HCT116 (cell line): ENCODE measurements at regions not wholly inside any gene's neighbourhood (a gene's known extent, or its start where the extent isn't known, plus 50 kb on each side); places are given as distances from the start of the nearest gene placed in this dataset.

Experiments
- ATAC-seq: fragments of 200-7000 bp; cut with Tn5 transposase; 2 replicates; pipeline ENCODE4 v1.9.1; 2020; ENCODE audit warnings: mild to moderate bottlenecking, moderate library complexity
- BruUV-seq: library from RNA; stranded (reverse); fragments of 400-500 nt; replicated peaks from 2 replicates; lab custom pipeline; 2021; lab: Mats Ljungman, UMichigan
- CTCF ChIA-PET: fragments of 300-600 bp; sonication (Branson Sonifier 250); formaldehyde crosslinking; loops from one replicate; lab custom pipeline; 2021; ENCODE audit warnings: antibody characterized with exemption; lab: Charles Lee
- POLR2A ChIA-PET: fragments of 300-600, 350-600 bp; sonication (Branson Sonifier 250); formaldehyde crosslinking; loops from one replicate; lab custom pipeline; 2021; ENCODE audit warnings: antibody characterized with exemption; lab: Charles Lee
- RAD21 ChIA-PET, 2 experiments: fragments of 300-600 bp; sonication (Branson Sonifier 250); formaldehyde crosslinking; loops; one replicate each; lab custom pipeline; 2023; ENCODE audit warnings: low total read pairs in 2 of 2; ENCODE audit not compliant: uncharacterized antibody in 2 of 2, unreplicated experiment in 2 of 2, low non-redundant PET in 1 of 2; lab: Charles Lee
- DNase-seq: peaks from one replicate; pipeline ENCODE4 v3.0.0-alpha.2; 2010; ENCODE audit warnings: low read depth, low spot score
- H2AFZ ChIP-seq: fragments of 200-600 bp; shearing (Covaris generic), sonication (generic); 2 replicates; pipeline ENCODE4 v1.6.1; 2017; ENCODE audit warnings: low read depth, mixed run types, mixed read lengths, antibody characterized with exemption, low read length; ENCODE audit not compliant: poor library complexity, severe bottlenecking
- H3K27ac ChIP-seq: 2 replicates; pipeline ENCODE4 v1.5.1; 2012; ENCODE audit warnings: low read depth, low read length
- H3K27me3 ChIP-seq: fragments of 200-600 bp; sonication (generic); 2 replicates; pipeline ENCODE4 v1.6.1; 2016; ENCODE audit warnings: mixed run types, low read length, mixed read lengths; ENCODE audit not compliant: insufficient read depth
- H3K36me3 ChIP-seq, 2 experiments: fragments of 200-500 bp in 1 of 2; fragments of 200-600 bp in 1 of 2; sonication (Bioruptor generic) in 1 of 2; sonication (generic) in 1 of 2; 2 replicates each; pipeline versions ENCODE4 v1.5.1 to v1.6.1; 2014 to 2016; ENCODE audit warnings: low read length in 2 of 2, inconsistent platforms in 1 of 2, mixed read lengths in 1 of 2, mixed run types in 1 of 2; ENCODE audit not compliant: insufficient read depth in 2 of 2, control insufficient read depth in 1 of 2
- H3K4me1 ChIP-seq, 2 experiments: fragments of 200-600 bp in 1 of 2; sonication (generic) in 1 of 2; 2 replicates each; pipeline versions ENCODE4 v1.5.1 to v1.6.1; 2012 to 2017; ENCODE audit warnings: low read length in 2 of 2, inconsistent platforms in 1 of 2, mild to moderate bottlenecking in 1 of 2, mixed read lengths in 1 of 2, mixed run types in 1 of 2, moderate library complexity in 1 of 2; ENCODE audit not compliant: insufficient read depth in 2 of 2, control insufficient read depth in 1 of 2
- H3K4me2 ChIP-seq: fragments of 200-600 bp; sonication (generic); 2 replicates; pipeline ENCODE4 v1.6.1; 2017; ENCODE audit warnings: mixed run types, low read length, mixed read lengths
- H3K4me3 ChIP-seq, 2 experiments: fragments of 200-600 bp in 1 of 2; sonication (generic) in 1 of 2; replicated peaks in 1 of 2; 2 replicates each; pipeline ENCODE4 v1.5.1; 2011 to 2016; ENCODE audit warnings: low read length in 2 of 2, control low read depth in 1 of 2, low read depth in 1 of 2, mild to moderate bottlenecking in 1 of 2, mixed read lengths in 1 of 2, mixed run types in 1 of 2
- H3K79me2 ChIP-seq: fragments of 200-600 bp; sonication (generic); 2 replicates; pipeline ENCODE4 v1.6.1; 2017; ENCODE audit warnings: mild to moderate bottlenecking, mixed run types, low read length, moderate library complexity, mixed read lengths; ENCODE audit not compliant: insufficient read depth
- H3K9ac ChIP-seq: fragments of 200-600 bp; sonication (generic); 2 replicates; pipeline ENCODE4 v1.6.1; 2016; ENCODE audit warnings: low read length, mixed read lengths
- H3K9me2 ChIP-seq: fragments of 200-600 bp; sonication (generic), shearing (Covaris generic); 2 replicates; pipeline ENCODE4 v1.6.1; 2017; ENCODE audit warnings: mixed run types, mild to moderate bottlenecking, moderate library complexity; ENCODE audit not compliant: insufficient read depth
- H3K9me3 ChIP-seq, 2 experiments: fragments of 200-500 bp in 1 of 2; fragments of 200-600 bp in 1 of 2; sonication (Bioruptor generic) in 1 of 2; sonication (generic) in 1 of 2; 2 replicates each; pipeline ENCODE4 v1.6.1; 2014 to 2017; ENCODE audit warnings: low read length in 2 of 2, mixed read lengths in 2 of 2, inconsistent platforms in 1 of 2, low read depth in 1 of 2, mild to moderate bottlenecking in 1 of 2, mixed run types in 1 of 2, moderate library complexity in 1 of 2; ENCODE audit not compliant: control insufficient read depth in 1 of 2, insufficient read depth in 1 of 2
- H4K20me1 ChIP-seq: fragments of 200-600 bp; sonication (generic), shearing (Covaris generic); 2 replicates; pipeline ENCODE4 v1.6.1; 2017; ENCODE audit warnings: mixed run types, mild to moderate bottlenecking, moderate library complexity; ENCODE audit not compliant: insufficient read depth
- CEBPB ChIP-seq: IDR thresholded peaks from 2 replicates; pipeline ENCODE4 v1.6.1; 2012; ENCODE audit warnings: low read depth
- EGR1 ChIP-seq: IDR thresholded peaks from 2 replicates; pipeline ENCODE4 v1.6.1; 2012; ENCODE audit warnings: low read depth
- ELF1 ChIP-seq: IDR thresholded peaks from 2 replicates; pipeline ENCODE4 v1.6.1; 2012; ENCODE audit warnings: low read depth, borderline replicate concordance
- EZH2 ChIP-seq: fragments of 200-600 bp; sonication (generic); IDR thresholded peaks from 2 replicates; pipeline ENCODE4 v1.6.1; 2017; ENCODE audit warnings: antibody characterized with exemption, mixed run types
- JUND ChIP-seq: IDR thresholded peaks from 2 replicates; pipeline ENCODE4 v1.6.1; 2012
- POLR2A ChIP-seq: IDR thresholded peaks from 2 replicates; pipeline ENCODE4 v1.7.0; 2011; ENCODE audit warnings: borderline replicate concordance; ENCODE audit not compliant: insufficient read depth, insufficient read length; ENCODE audit errors: extremely low read depth
- RAD21 ChIP-seq: IDR thresholded peaks from 2 replicates; pipeline ENCODE4 v1.6.1; 2012; ENCODE audit warnings: low read depth, mild to moderate bottlenecking
- SIN3A ChIP-seq: IDR thresholded peaks from 2 replicates; pipeline ENCODE4 v1.6.1; 2012; ENCODE audit warnings: low read depth
- SP1 ChIP-seq: IDR thresholded peaks from 2 replicates; pipeline ENCODE4 v1.6.1; 2012; ENCODE audit warnings: low read depth
- TCF7L2 ChIP-seq: IDR thresholded peaks from 2 replicates; pipeline ENCODE4 v1.7.0; 2011; ENCODE audit warnings: borderline replicate concordance, inconsistent platforms; ENCODE audit not compliant: insufficient read depth, insufficient read length; ENCODE audit errors: extremely low read depth
- ZNF274 ChIP-seq: fragments of 200-500 bp; sonication (Bioruptor generic); IDR thresholded peaks from 2 replicates; pipeline ENCODE4 v1.6.1; 2014; ENCODE audit warnings: mild to moderate bottlenecking, low read depth, low read length, inconsistent platforms
- intact Hi-C: fragments of 100-400 bp; cut with micrococcal nuclease; formaldehyde crosslinking; loops from 2 replicates; pipeline ENCODE4 v1.10.0; 2022
- TF ChIP-seq, protein P1 (sequence below): IDR thresholded peaks from 2 replicates; pipeline ENCODE4 v1.6.1; 2011; ENCODE audit warnings: mild to moderate bottlenecking, low read length, moderate library complexity; ENCODE audit not compliant: insufficient replicate concordance; ENCODE audit errors: extremely low read depth
- TF ChIP-seq, protein P2 (sequence below): IDR thresholded peaks from 2 replicates; pipeline ENCODE4 v1.6.1; 2012; ENCODE audit warnings: low read depth
- TF ChIP-seq, protein P3 (sequence below): IDR thresholded peaks from 2 replicates; pipeline ENCODE4 v1.6.1; 2012

DNA sequence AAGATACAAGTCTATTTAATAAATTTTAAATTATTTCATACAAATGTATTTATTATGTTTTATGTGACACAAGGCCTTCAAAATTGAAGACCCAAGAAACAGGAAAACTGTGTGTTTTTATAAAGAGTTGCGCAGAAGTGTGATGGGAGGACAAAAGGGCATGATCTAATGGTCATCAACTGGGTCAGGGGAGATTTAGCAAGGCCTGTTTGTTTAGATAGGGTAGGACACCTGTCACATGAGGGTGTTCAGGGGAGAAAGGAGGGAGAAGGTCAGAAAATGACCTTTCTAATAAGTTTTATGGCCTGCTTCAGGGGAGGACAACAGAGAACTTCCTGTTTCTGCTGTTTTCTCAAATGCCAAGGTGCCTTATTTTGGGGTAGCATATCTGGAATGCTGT lies 528.8 kb downstream of the STK39 start:
- intact Hi-C loops, result no loop called here
- 0 out of 2 replicates have a peak, but pooled peaks cover 3% of the 10 kb centered on the region for H4K20me1 ChIP-seq
- no peak overlapping the region for H2AFZ ChIP-seq
- no peaks in the 10 kb centered on the region for H3K79me2 ChIP-seq
- no peak for ATAC-seq
- peaks cover 23% of the 10 kb centered on the region; the same call in 1 of the 2 replicates for H3K27me3 ChIP-seq
- no peak overlapping the region for H3K9ac ChIP-seq
- no peaks in the 10 kb centered on the region for H3K9me3 ChIP-seq
- TF ChIP-seq, protein P1, sequence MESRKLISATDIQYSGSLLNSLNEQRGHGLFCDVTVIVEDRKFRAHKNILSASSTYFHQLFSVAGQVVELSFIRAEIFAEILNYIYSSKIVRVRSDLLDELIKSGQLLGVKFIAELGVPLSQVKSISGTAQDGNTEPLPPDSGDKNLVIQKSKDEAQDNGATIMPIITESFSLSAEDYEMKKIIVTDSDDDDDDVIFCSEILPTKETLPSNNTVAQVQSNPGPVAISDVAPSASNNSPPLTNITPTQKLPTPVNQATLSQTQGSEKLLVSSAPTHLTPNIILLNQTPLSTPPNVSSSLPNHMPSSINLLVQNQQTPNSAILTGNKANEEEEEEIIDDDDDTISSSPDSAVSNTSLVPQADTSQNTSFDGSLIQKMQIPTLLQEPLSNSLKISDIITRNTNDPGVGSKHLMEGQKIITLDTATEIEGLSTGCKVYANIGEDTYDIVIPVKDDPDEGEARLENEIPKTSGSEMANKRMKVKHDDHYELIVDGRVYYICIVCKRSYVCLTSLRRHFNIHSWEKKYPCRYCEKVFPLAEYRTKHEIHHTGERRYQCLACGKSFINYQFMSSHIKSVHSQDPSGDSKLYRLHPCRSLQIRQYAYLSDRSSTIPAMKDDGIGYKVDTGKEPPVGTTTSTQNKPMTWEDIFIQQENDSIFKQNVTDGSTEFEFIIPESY, result no peak
- TF ChIP-seq, protein P2, sequence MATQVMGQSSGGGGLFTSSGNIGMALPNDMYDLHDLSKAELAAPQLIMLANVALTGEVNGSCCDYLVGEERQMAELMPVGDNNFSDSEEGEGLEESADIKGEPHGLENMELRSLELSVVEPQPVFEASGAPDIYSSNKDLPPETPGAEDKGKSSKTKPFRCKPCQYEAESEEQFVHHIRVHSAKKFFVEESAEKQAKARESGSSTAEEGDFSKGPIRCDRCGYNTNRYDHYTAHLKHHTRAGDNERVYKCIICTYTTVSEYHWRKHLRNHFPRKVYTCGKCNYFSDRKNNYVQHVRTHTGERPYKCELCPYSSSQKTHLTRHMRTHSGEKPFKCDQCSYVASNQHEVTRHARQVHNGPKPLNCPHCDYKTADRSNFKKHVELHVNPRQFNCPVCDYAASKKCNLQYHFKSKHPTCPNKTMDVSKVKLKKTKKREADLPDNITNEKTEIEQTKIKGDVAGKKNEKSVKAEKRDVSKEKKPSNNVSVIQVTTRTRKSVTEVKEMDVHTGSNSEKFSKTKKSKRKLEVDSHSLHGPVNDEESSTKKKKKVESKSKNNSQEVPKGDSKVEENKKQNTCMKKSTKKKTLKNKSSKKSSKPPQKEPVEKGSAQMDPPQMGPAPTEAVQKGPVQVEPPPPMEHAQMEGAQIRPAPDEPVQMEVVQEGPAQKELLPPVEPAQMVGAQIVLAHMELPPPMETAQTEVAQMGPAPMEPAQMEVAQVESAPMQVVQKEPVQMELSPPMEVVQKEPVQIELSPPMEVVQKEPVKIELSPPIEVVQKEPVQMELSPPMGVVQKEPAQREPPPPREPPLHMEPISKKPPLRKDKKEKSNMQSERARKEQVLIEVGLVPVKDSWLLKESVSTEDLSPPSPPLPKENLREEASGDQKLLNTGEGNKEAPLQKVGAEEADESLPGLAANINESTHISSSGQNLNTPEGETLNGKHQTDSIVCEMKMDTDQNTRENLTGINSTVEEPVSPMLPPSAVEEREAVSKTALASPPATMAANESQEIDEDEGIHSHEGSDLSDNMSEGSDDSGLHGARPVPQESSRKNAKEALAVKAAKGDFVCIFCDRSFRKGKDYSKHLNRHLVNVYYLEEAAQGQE, result no peak
- TF ChIP-seq EGR1 (no peak), EZH2 (no peak), CEBPB (no peak), SIN3A (no peak), JUND (no peak), SP1 (no peak), POLR2A (no peak), TCF7L2 (no peak), ZNF274 (no peak), RAD21 (no peak), ELF1 (no peak)
- TF ChIP-seq, protein P3, sequence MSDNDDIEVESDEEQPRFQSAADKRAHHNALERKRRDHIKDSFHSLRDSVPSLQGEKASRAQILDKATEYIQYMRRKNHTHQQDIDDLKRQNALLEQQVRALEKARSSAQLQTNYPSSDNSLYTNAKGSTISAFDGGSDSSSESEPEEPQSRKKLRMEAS, result no peak
- CTCF ChIA-PET, result no interaction called here
- DNase-seq, result no peak
- H3K9me2 ChIP-seq, result no peaks in the 10 kb centered on the region
- H3K4me1 ChIP-seq, result no peaks in the 10 kb centered on the region
- no peak overlapping the region for H3K4me3 ChIP-seq
- no TSS peak for BruUV-seq
- RAD21 ChIA-PET, result no interaction called here
- POLR2A ChIA-PET, result no interaction called here
- H3K4me2 ChIP-seq, result no peak overlapping the region
- H3K27ac ChIP-seq, result no peak overlapping the region
- H3K36me3 ChIP-seq, result no peaks in the 10 kb centered on the region
